D721Med (cell line): ENCODE measurements at regions not wholly inside any gene's neighbourhood (a gene's known extent, or its start where the extent isn't known, plus 50 kb on each side); places are given as distances from the start of the nearest gene placed in this dataset.
"Not testable (repeated sequence)": the region's sequence is repeated elsewhere in the genome, so short reads cannot be mapped to it uniquely, and the experiment has no call there.

ENCODE experiments used
- DNase-seq: peaks from one replicate; pipeline ENCODE4 v3.0.0; 2011; ENCODE audit warnings: low spot score; ENCODE audit not compliant: insufficient read length
- FAIRE-seq: peaks from 2 replicates; lab custom pipeline; 2011; peaks lifted over from hg19 to GRCh38; lab: Jason Lieb, UNC
- CTCF ChIP-seq: IDR thresholded peaks from 2 replicates; pipeline ENCODE4 v1.5.1; 2012; ENCODE audit warnings: mild to moderate bottlenecking, control low read depth; ENCODE audit not compliant: insufficient read depth; ENCODE audit errors: missing control alignments

GRCh38 chr6:51147756-51148155 is 329.1 kb downstream of the TFAP2B start:
- FAIRE-seq: no peak
- DNase-seq: no peak
- TF ChIP-seq CTCF: no peak

- DNase-seq (no peak), FAIRE-seq (no peak)
- no peak for TF ChIP-seq CTCF
Observed at GRCh38 chr6:51152594-51152993, 333.9 kb downstream of the TFAP2B start.

- no peak for TF ChIP-seq CTCF
- FAIRE-seq (no peak), DNase-seq (no peak)
Observed at GRCh38 chr6:51153109-51153508, 334.4 kb downstream of the TFAP2B start.

GRCh38 chr6:51154925-51155324 is 336.3 kb downstream of the TFAP2B start:
- DNase-seq, FAIRE-seq: not testable (repeated sequence)

GRCh38 chr6:51159260-51159659 is 340.6 kb downstream of the TFAP2B start:
- not testable (repeated sequence) for DNase-seq, FAIRE-seq

- no peak for DNase-seq
- no peak for FAIRE-seq
- TF ChIP-seq CTCF: no peak
Observed at GRCh38 chr6:51161752-51162151, 343.1 kb downstream of the TFAP2B start.

GRCh38 chr6:51163843-51164529 is 345.3 kb downstream of the TFAP2B start:
- DNase-seq (no peak), FAIRE-seq (no peak)
- no peak for TF ChIP-seq CTCF

GRCh38 chr6:51166914-51167313 is 348.2 kb downstream of the TFAP2B start:
- FAIRE-seq: no peak
- no peak for TF ChIP-seq CTCF
- DNase-seq: no peak
